AG09309 (cell line): ENCODE measurements at regions not wholly inside any gene's neighbourhood (a gene's known extent, or its start where the extent isn't known, plus 50 kb on each side); places are given as distances from the start of the nearest gene placed in this dataset.

Experiments
- DNase-seq: peaks from one replicate; pipeline ENCODE4 v3.0.0-alpha.2; 2010; ENCODE audit warnings: low read depth
- H3K4me3 ChIP-seq: 2 replicates; pipeline ENCODE4 v1.5.1; 2011; ENCODE audit warnings: mild to moderate bottlenecking, low read depth, low read length, moderate library complexity; ENCODE audit not compliant: control insufficient read depth
- CTCF ChIP-seq: IDR thresholded peaks from 2 replicates; pipeline ENCODE4 v1.5.1; 2011; ENCODE audit warnings: mild to moderate bottlenecking, low read depth, low read length, inconsistent platforms; ENCODE audit not compliant: insufficient read depth, control insufficient read depth; ENCODE audit errors: missing control alignments

- no peak for DNase-seq
- no peak for TF ChIP-seq CTCF
- no peak overlapping the region for H3K4me3 ChIP-seq
Observed at GRCh38 chr17:69959283-69959682, 115.7 kb upstream of the KCNJ16 start.

GRCh38 chr17:69960755-69961154 is 114.3 kb upstream of the KCNJ16 start:
- no peak overlapping the region for H3K4me3 ChIP-seq
- DNase-seq = no peak
- TF ChIP-seq CTCF = no peak

- no peak for DNase-seq
Observed at GRCh38 chr17:69961501-69962145, 113.4 kb upstream of the KCNJ16 start.

DNA sequence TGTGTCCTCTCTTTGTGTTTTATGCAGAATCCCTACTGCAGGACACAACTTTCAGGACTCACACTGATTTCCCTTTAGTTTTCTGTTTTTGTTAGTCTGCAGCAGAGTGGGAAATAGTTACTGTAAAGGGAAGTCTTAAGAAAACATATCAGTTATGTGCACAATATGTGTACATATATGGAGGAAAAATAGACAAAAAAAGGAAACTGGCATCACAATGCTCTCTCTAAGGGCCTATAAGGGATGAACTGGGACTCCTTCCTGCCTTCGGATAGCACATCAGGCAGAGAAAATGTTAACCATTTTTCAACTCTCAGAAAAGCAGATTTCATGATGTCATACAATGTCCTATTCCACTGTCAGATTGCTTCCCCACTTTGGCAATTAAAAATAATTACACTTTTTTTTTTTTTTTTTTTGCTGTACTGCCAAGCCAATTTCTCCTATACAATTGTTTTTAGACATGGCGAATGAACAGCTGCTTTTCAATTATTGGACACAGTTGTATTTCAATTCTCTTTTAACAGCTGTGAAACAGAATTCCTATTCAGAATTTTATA is 112.5 kb upstream of the KCNJ16 start:
- no peak for TF ChIP-seq CTCF
- H3K4me3 ChIP-seq = no peak overlapping the region
- DNase-seq = no peak

More at GRCh38 chr17:69961501-69962145, 113.4 kb upstream of the KCNJ16 start:
- H3K4me3 ChIP-seq = no peak overlapping the region
- TF ChIP-seq CTCF = no peak

DNA sequence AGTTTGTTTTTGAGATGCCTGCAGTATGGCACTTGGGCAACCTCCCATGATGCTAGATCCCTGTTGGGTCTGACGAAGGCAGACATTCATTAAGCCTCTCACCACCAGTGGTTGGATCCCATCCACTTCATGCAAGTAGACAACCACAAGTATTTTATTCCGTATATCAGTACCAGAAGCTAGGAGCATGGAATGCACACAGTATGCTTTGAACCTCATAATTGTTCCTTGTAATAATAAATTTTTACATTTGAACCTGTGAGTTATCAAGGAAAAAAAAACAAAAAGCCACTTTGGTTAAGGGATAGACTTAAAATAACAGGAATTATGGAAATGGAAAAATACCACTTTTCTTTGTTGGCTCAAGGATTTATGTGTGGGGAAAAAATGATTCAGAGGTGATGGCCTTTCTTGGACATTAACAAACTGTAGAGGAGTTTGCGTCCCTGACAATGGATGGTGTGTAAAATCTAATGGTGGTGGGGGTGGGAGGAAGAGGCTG is 107.1 kb upstream of the KCNJ16 start:
- no peak for TF ChIP-seq CTCF
- no peak overlapping the region for H3K4me3 ChIP-seq
- DNase-seq = peak; percentile 99

GRCh38 chr17:69969897-69970296 is 105.1 kb upstream of the KCNJ16 start:
- no peak for TF ChIP-seq CTCF
- no peak for DNase-seq
- no peak overlapping the region for H3K4me3 ChIP-seq
